ENCODE measurements at regions not wholly inside any gene's neighbourhood (a gene's known extent, or its start where the extent isn't known, plus 50 kb on each side); places are given as distances from the start of the nearest gene placed in this dataset.

DNA sequence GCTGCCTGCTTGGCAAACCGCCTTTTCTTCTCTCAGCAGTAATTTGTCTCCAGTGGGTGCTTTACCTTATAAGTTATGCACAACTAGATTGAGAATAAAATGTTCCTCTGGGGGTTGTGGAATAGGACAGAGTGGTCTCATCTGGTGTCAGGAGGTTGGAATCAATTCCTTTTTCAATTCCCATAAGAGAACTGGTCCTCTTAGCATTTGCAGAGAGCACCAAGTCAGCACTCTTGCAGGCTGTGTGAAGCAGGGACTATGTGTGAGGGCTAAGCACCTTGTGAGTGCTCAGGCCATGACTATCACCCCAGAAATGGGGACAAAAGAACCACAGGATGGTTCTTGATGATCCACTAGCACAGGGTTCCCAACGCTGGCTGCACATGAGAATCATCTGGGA, 163.6 kb upstream of the UMPS start:
- H3K4me3 Mint-ChIP-seq, result no peak overlapping the region

GRCh38 chr3:124567179-124567578, 163.1 kb upstream of the UMPS start:
- Mint-ChIP-seq H3K36me3 (ENCODE audit: low read depth) (no peaks in the 10 kb centered on the region), H3K4me3 (no peak overlapping the region)
- no peak for DNase-seq

More for the DNA sequence above, 163.6 kb upstream of the UMPS start:
- Mint-ChIP-seq H3K27me3 (ENCODE audit: low read depth, poor library complexity) (peaks cover 18% of the 10 kb centered on the region), H3K36me3 (ENCODE audit: low read depth) (no peaks in the 10 kb centered on the region), H3K4me1 (peaks cover 9% of the 10 kb centered on the region), H3K9me3 (no peaks in the 10 kb centered on the region), H3K27ac (no peak overlapping the region)
- TF ChIP-seq, protein P1, sequence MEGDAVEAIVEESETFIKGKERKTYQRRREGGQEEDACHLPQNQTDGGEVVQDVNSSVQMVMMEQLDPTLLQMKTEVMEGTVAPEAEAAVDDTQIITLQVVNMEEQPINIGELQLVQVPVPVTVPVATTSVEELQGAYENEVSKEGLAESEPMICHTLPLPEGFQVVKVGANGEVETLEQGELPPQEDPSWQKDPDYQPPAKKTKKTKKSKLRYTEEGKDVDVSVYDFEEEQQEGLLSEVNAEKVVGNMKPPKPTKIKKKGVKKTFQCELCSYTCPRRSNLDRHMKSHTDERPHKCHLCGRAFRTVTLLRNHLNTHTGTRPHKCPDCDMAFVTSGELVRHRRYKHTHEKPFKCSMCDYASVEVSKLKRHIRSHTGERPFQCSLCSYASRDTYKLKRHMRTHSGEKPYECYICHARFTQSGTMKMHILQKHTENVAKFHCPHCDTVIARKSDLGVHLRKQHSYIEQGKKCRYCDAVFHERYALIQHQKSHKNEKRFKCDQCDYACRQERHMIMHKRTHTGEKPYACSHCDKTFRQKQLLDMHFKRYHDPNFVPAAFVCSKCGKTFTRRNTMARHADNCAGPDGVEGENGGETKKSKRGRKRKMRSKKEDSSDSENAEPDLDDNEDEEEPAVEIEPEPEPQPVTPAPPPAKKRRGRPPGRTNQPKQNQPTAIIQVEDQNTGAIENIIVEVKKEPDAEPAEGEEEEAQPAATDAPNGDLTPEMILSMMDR (IDR thresholded peaks at IDR 0.05), result no peak
- DNase-seq, result no peak

DNA sequence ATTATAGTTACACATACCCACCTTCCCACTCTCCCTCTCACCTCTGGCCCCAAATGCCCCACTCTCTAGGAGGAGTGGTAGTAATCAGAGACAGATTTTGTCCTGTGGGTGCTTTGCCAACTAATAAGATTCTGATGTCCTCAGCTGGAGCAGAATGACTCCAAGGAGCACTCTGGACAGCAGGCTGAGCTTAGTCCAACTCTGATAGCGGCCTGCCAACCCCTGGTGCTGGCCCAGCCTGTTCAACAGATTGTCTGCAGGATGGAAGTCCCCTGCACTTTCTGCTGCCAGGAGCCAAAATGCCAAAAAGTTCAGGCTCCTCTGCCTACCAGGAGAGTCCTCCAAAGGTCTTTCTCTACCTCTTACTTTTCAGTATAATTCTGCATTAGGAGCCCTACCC, 160.5 kb upstream of the UMPS start:
- Mint-ChIP-seq H3K36me3 (ENCODE audit: low read depth) (no peaks in the 10 kb centered on the region), H3K27me3 (ENCODE audit: low read depth, poor library complexity) (peaks cover 20% of the 10 kb centered on the region), H3K9me3 (no peaks in the 10 kb centered on the region), H3K27ac (no peak overlapping the region), H3K4me1 (peaks cover 8% of the 10 kb centered on the region), H3K4me3 (no peak overlapping the region)
- DNase-seq, result no peak
- TF ChIP-seq, protein P1 (IDR thresholded peaks at IDR 0.05), result no peak

More at GRCh38 chr3:124567179-124567578, 163.1 kb upstream of the UMPS start:
- Mint-ChIP-seq H3K27ac (no peak overlapping the region), H3K4me1 (peaks cover 9% of the 10 kb centered on the region), H3K9me3 (no peaks in the 10 kb centered on the region), H3K27me3 (ENCODE audit: low read depth, poor library complexity) (peaks cover 16% of the 10 kb centered on the region)
- TF ChIP-seq, protein P1 (IDR thresholded peaks at IDR 0.05), result no peak

GRCh38 chr3:124570232-124570631, 160.0 kb upstream of the UMPS start:
- Mint-ChIP-seq H3K27me3 (ENCODE audit: low read depth, poor library complexity) (peaks cover 17% of the 10 kb centered on the region), H3K27ac (no peak overlapping the region), H3K9me3 (no peaks in the 10 kb centered on the region), H3K36me3 (ENCODE audit: low read depth) (no peaks in the 10 kb centered on the region), H3K4me1 (peaks cover 4% of the 10 kb centered on the region), H3K4me3 (no peak overlapping the region)
- no peak for DNase-seq
- TF ChIP-seq, protein P1 (IDR thresholded peaks at IDR 0.05), result no peak

DNA sequence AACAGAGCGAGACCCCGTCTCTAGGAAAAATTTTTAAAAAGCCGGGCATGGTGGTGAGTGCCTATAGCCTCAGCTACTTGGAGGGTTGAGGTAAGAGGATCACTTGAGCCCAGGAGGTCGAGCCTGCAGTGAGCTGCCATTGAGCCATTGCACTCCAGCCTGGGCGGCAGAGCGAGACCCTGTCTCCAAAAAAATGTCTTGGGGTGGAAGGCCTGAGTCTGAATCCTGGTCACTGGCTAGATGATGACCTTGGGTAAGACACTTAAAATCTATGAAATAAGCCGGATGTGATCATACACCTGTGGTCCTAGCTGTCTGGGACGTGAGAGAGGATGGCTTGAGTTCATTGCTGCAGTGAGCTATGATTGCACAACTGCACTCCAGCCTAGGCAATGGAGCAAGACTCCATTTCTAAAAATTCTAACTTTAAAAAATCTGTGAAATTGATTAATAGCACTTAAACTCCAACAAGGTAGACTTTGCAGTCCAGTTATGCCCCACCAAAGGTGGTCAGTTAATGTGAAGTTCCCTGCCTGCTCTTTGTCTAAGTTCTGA, 157.3 kb upstream of the UMPS start:
- no peak for DNase-seq
- Mint-ChIP-seq H3K36me3 (ENCODE audit: low read depth) (no peaks in the 10 kb centered on the region), H3K27me3 (ENCODE audit: low read depth, poor library complexity) (peaks cover 11% of the 10 kb centered on the region), H3K27ac (no peak overlapping the region), H3K9me3 (no peaks in the 10 kb centered on the region), H3K4me3 (no peak overlapping the region), H3K4me1 (peaks cover 5% of the 10 kb centered on the region)
- TF ChIP-seq, protein P1 (IDR thresholded peaks at IDR 0.05), result no peak

DNA sequence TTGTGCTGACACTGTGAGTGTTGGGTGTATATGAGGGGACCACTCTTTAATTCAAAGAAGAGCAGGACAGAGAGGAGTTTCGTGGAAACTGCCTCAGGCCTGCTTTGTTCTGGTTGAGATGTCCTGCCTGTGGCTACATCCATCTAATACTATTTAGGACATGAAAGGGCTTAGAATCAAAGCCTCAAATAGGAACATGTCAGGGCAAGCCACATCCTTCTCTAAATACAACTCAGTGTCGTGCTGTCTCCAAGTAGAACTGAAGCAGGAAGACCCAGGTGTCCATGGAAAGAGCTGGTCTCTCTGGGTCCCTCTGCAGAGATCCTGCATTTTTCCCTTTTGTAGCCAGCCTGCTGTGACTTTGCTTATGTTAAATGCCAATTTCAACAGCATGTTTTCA, 156.2 kb upstream of the UMPS start:
- no peak overlapping the region for H3K4me3 Mint-ChIP-seq
- H3K4me1 Mint-ChIP-seq, result peaks cover 5% of the 10 kb centered on the region
- no peak overlapping the region for H3K27ac Mint-ChIP-seq
- H3K27me3 Mint-ChIP-seq (ENCODE audit: low read depth, poor library complexity), result peaks cover 11% of the 10 kb centered on the region
- TF ChIP-seq, protein P1 (IDR thresholded peaks at IDR 0.05), result no peak
- H3K36me3 Mint-ChIP-seq (ENCODE audit: low read depth), result no peaks in the 10 kb centered on the region
- no peaks in the 10 kb centered on the region for H3K9me3 Mint-ChIP-seq
- DNase-seq, result no peak

Data from nephron progenitor cell (in vitro differentiated cells).